ENCODE measurements at regions not wholly inside any gene's neighbourhood (a gene's known extent, or its start where the extent isn't known, plus 50 kb on each side); places are given as distances from the start of the nearest gene placed in this dataset.

GRCh38 chr6:63098789-63099188 is 112.5 kb upstream of the FKBP1C start:
- CTCF ChIA-PET, result no interaction called here

GRCh38 chr6:63099772-63100459 is 111.4 kb upstream of the FKBP1C start:
- CTCF ChIA-PET, result no interaction called here
- H3K9me3 Mint-ChIP-seq, result peaks cover 11% of the 10 kb centered on the region
- no peaks in the 10 kb centered on the region for H3K9me3 ChIP-seq (ENCODE audit: control insufficient read depth in 1 of 2, insufficient read depth in 1 of 2, low read length in 2 of 2)

More at GRCh38 chr6:63098789-63099188, 112.5 kb upstream of the FKBP1C start:
- Histone ChIP-seq H3K9me3 (ENCODE audit: control insufficient read depth in 1 of 2, insufficient read depth in 1 of 2, low read length in 2 of 2) (no peaks in the 10 kb centered on the region), H3K36me3 (ENCODE audit: insufficient read depth, low read length) (no peaks in the 10 kb centered on the region), H3K27me3 (ENCODE audit: control insufficient read depth in 1 of 2, insufficient read depth in 2 of 2, low read length in 2 of 2) (no peaks in the 10 kb centered on the region), H3K4me3 (ENCODE audit: low read length) (no peak overlapping the region), H3K27ac (ENCODE audit: low read depth in 1 of 2, low read length in 2 of 2) (no peak overlapping the region), H3K4me1 (ENCODE audit: insufficient read depth, low read length) (no peaks in the 10 kb centered on the region)
- no peak for TF ChIP-seq CTCF (IDR thresholded peaks at IDR 0.05)
- no peaks in the 10 kb centered on the region for H3K4me1 Mint-ChIP-seq (ENCODE audit: low read depth)
- no peaks in the 10 kb centered on the region for H3K36me3 Mint-ChIP-seq (ENCODE audit: low read depth)
- no peaks in the 10 kb centered on the region for H3K27me3 Mint-ChIP-seq
- POLR2A ChIA-PET, result no interaction called here
- ATAC-seq (ENCODE audit: poor library complexity) (no peak), DNase-seq (no peak)
- H3K9me3 Mint-ChIP-seq, result peaks cover 9% of the 10 kb centered on the region
- H3K27ac Mint-ChIP-seq, result no peak overlapping the region
- H3K4me3 Mint-ChIP-seq, result no peak overlapping the region
- intact Hi-C loops (cut with DNase I, micrococcal nuclease), result no loop called here

GRCh38 chr6:63114610-63115211 is 96.6 kb upstream of the FKBP1C start:
- H3K4me3 Mint-ChIP-seq, result no peak overlapping the region
- no peak for ATAC-seq (ENCODE audit: poor library complexity)
- Histone ChIP-seq H3K27me3 (ENCODE audit: control insufficient read depth in 1 of 2, insufficient read depth in 2 of 2, low read length in 2 of 2) (no peaks in the 10 kb centered on the region), H3K4me1 (ENCODE audit: insufficient read depth, low read length) (no peaks in the 10 kb centered on the region), H3K36me3 (ENCODE audit: insufficient read depth, low read length) (no peaks in the 10 kb centered on the region), H3K4me3 (ENCODE audit: low read length) (no peak overlapping the region), H3K9me3 (ENCODE audit: control insufficient read depth in 1 of 2, insufficient read depth in 1 of 2, low read length in 2 of 2) (peaks cover 3 to 4% of the 10 kb centered on the region in 2 experiments), H3K27ac (ENCODE audit: low read depth in 1 of 2, low read length in 2 of 2) (no peak overlapping the region)
- no peaks in the 10 kb centered on the region for H3K36me3 Mint-ChIP-seq (ENCODE audit: low read depth)
- CTCF ChIA-PET, result no interaction called here
- no peak for DNase-seq
- no peaks in the 10 kb centered on the region for H3K4me1 Mint-ChIP-seq (ENCODE audit: low read depth)
- intact Hi-C loops (cut with DNase I, micrococcal nuclease), result no loop called here
- no peak for TF ChIP-seq CTCF (IDR thresholded peaks at IDR 0.05)
- H3K27ac Mint-ChIP-seq, result no peak overlapping the region
- POLR2A ChIA-PET, result no interaction called here
- H3K27me3 Mint-ChIP-seq, result no peaks in the 10 kb centered on the region
- peaks cover 2% of the 10 kb centered on the region for H3K9me3 Mint-ChIP-seq

More at GRCh38 chr6:63099772-63100459, 111.4 kb upstream of the FKBP1C start:
- Mint-ChIP-seq H3K36me3 (ENCODE audit: low read depth) (no peaks in the 10 kb centered on the region), H3K27ac (no peak overlapping the region), H3K27me3 (no peaks in the 10 kb centered on the region), H3K4me3 (no peak overlapping the region), H3K4me1 (ENCODE audit: low read depth) (no peaks in the 10 kb centered on the region)
- H3K27ac ChIP-seq (ENCODE audit: low read depth in 1 of 2, low read length in 2 of 2), result no peak overlapping the region
- no peak for ATAC-seq (ENCODE audit: poor library complexity)
- H3K36me3 ChIP-seq (ENCODE audit: insufficient read depth, low read length), result no peaks in the 10 kb centered on the region
- H3K4me1 ChIP-seq (ENCODE audit: insufficient read depth, low read length), result no peaks in the 10 kb centered on the region
- no peaks in the 10 kb centered on the region for H3K27me3 ChIP-seq (ENCODE audit: control insufficient read depth in 1 of 2, insufficient read depth in 2 of 2, low read length in 2 of 2)
- no peak overlapping the region for H3K4me3 ChIP-seq (ENCODE audit: low read length)
- TF ChIP-seq CTCF (IDR thresholded peaks at IDR 0.05), result no peak
- no peak for DNase-seq
- POLR2A ChIA-PET, result no interaction called here
- intact Hi-C loops (cut with DNase I, micrococcal nuclease), result no loop called here

Data from CD4-positive, alpha-beta T cell (primary cell).